UCSD-AML1 (cell line): ENCODE measurements at regions not wholly inside any gene's neighbourhood (a gene's known extent, or its start where the extent isn't known, plus 50 kb on each side); places are given as distances from the start of the nearest gene placed in this dataset.
"Not testable (repeated sequence)": the region's sequence is repeated elsewhere in the genome, so short reads cannot be mapped to it uniquely, and the experiment has no call there.

ENCODE experiments used
- DNase-seq: peaks from one replicate; lab custom pipeline; 2025; ENCODE audit not compliant: unreplicated experiment; lab: John Stamatoyannopoulos, UW

DNA sequence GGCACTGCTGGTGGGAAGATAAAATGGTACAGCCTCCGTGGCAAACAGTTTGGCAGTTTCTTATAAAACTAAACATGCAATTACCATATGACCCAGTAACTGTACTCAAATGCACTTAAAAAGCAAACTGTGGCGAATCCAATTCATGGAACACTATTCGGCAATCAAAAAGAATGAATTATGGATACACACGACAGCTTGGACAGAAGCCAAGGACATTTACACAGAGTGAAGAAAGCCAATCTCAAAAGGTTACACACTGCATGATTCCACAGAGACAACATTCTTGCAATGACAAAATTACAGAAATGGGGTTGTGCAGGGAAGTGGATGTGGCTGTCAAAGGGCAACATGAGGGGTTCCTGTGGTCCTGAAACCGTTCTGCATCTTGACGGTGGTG is 122.1 kb upstream of the IQSEC1 start:
- no peak for DNase-seq

- DNase-seq, result peak; percentile 35
Observed at GRCh38 chr3:13194285-13195209, 121.3 kb upstream of the IQSEC1 start.

DNA sequence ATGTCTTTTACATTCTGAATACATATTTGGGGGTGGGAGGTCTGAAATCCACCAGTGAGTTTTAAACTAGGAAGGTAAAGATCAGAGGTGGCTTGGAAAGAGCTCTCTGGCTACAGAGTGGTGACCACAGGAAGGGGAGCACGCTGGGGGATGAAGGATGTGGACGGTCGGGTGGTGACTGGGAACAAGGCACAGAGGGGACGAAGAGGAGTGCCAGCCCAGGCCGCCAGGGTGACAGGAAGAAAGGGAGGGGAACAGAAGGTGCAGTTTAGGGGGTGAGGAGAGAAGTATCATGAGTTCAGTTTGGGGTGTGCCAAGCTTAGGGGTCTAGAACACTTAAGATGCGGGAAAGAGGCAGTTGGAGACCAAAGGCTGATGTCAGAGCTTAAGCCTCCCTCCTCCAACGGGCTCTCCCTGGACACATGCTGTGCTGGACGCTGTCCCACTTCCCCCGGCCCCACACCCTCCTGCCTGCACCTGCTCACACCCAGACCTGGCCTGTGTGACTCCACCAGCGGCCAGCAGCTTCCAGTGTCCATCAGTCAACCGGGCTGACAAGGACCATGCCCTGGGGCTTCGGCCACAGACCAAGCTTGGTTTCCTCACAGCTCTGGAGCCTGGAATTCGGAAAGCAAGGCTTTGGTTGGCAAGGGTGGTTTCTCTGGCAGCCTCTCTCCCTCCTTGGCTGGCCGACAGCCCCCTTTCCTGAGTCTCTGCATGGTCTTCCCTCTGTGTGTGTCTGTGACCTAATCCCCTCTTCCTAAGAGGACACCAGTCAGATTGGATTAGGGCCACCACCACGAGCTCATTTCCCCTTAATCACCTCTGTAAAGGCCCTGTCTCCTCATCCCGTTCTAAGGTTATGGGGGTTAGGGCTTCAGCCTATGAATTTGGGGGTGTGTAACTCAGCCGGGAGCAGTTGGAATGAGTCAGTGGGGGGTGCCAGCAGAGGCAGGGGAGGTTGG is 120.4 kb upstream of the IQSEC1 start:
- no peak for DNase-seq

DNA sequence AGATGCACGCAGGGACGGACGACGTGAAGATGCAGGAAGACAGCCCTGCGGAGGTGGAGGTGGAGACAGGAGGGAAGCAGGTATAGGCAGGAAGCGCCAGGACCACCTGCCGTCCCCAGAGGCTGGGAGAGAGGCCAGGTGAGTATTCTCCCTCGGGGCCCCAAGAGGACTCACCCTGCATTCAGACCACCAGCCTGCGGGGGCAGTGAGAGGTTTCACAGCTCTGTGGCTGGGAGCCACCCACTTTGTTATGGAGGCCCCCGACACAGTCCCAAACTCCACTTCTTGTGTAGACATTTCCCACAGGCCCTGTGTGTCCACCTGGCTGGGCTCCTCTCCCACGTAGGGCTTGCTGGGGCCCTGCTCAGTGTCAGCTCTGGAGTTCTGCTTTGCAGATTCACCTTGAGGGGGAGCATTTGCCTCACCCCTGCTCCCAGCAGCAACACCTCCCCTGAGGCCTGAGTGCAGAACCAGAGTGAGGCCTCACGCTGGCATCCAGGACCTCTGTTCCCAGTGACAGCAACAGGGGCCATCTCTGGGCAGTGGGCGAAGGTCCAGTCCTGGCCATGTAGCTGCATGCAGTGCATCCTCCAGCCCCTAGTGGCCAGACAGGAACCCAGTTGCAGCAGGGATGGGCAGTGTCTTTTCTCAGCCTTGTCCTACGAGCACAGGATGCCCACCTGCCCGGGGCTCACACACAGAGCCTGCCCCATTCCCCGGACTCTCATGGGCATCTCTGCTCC is 119.4 kb upstream of the IQSEC1 start:
- peak; percentile 30 for DNase-seq

GRCh38 chr3:13191016-13191415 is 117.8 kb upstream of the IQSEC1 start:
- DNase-seq, result no peak

DNA sequence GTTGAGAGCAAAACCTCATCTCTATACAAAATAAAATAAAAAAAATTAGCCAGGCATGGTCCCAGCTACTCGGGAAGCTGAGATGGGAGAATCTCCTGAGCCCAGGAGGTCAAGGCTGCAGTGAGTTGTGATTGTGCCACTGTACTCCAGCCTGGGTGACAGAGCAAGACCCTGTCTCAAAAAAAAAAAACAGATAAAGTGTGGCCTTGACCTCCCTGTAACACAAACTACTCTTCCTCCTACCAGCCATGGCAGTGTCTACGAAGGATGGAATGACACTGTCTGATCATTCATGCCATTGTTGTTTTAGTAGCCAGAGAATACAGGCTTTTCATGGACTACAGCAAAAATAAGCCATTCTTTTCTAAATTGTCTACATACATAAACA is 117.1 kb upstream of the IQSEC1 start:
- DNase-seq, result no peak

- peak; percentile 63 for DNase-seq
Observed at GRCh38 chr3:13189639-13190377, 116.6 kb upstream of the IQSEC1 start.

DNA sequence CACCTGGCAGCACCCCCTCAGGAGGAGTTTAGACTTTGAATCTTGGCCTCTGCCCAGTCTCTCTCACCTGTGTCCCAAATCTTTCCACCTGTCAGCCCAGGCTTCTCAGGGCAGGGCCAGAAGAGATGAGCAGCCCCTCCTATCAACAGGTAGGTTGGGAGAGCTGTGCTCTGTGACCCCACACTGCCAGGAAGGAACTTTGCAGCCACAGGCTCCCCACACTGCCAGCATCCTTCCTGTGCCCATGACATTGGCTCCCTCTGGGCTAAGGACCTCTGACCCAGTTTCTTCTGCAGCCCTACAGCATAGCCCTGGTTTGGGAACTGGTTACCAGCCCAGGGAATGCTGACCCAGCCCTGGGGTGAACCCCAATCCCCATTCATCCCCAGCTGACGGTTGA is 115.7 kb upstream of the IQSEC1 start:
- no peak for DNase-seq

DNA sequence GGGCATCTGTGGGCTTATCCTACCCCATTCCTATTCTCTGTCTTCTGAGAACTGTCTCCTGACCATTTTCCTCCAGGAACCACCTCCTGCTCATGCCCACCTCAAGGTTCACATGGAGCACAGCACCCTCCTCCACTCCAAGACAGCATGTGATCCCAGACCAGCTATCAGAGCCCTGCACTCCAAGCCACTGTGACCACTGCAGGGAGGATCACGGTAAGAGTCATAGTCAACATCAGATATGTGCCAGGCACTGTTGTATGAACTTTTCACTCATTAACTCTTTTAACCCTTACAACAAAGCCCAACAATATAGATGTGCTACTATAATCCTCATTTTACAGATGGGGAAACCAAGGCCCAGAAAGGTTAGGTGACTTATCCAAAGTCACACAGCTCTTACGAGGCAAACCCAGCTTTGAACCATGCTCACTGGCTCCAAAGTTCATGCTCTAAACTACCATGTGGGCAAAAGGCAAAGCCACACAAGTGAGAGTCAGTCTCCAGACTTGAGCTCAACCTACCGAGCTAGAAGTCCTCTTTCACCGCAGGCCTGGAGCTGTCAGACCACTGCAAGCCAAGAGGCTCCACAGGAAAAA is 115.1 kb upstream of the IQSEC1 start:
- no peak for DNase-seq

DNA sequence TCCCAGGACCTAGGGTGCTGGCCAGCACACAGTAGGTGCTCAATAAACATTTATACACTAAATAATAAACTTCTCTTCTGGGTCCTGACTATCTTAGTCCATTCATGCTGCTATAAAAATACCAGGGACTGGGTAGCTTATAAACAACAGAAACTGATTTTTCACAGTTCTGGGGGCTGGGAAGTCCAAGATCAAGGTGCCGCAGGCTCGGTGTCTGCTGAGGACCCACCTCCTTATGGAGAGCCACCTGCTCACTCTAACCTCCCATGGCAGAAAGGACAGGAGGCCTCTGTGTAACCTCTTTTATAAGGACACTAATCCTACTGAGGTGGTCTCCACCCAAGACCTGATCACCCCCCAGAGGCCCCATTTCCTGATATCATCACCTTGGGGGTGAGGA is 114.4 kb upstream of the IQSEC1 start:
- DNase-seq, result no peak

- DNase-seq, result no peak
Observed at GRCh38 chr3:13186435-13186815, 113.2 kb upstream of the IQSEC1 start.

- DNase-seq, result no peak
Observed at GRCh38 chr3:13185737-13186434, 112.7 kb upstream of the IQSEC1 start.

GRCh38 chr3:13179582-13180210 is 106.5 kb upstream of the IQSEC1 start:
- not testable (repeated sequence) for DNase-seq

GRCh38 chr3:13179181-13179580 is 106.0 kb upstream of the IQSEC1 start:
- no peak for DNase-seq

- DNase-seq, result no peak
Observed at GRCh38 chr3:13178107-13178506, 104.9 kb upstream of the IQSEC1 start.

DNA sequence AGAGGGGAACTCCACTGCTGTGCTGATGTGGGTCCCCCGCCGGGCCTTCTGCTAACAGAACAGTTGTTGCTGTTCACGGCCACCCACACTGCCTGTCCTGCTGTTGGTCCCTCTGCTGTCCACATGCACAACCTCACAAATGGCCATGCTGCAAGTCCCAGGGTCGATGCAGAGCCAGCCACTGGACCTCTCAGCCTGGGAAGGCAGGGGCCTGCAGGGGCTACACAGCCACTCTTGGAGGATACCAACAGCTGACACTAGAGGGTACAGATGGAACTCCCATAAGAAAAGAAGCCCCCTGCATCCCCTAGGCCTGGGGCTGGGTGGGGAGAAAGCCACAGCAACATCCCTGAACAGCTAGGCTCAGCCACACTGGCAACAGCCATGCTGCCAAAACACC is 104.4 kb upstream of the IQSEC1 start:
- no peak for DNase-seq

DNA sequence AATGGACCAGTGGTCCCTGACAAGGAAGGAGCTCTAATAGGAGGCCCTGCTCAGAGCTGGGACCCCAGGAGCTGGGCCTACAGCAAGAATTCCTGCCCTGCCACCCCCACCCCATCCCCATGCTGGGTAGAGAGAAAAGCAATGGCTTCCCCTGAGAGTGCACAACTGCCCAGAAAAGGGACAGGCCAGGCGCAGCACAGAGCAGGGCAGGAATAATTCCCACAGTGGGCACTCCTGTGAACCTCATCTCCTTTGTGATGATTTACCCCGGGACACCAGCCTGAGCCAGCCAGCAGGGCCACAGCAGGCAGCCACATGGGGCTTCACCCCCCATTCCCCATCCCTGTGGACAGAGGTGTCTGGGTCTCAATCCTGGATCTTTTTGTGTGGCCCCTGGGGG is 104.0 kb upstream of the IQSEC1 start:
- no peak for DNase-seq

DNA sequence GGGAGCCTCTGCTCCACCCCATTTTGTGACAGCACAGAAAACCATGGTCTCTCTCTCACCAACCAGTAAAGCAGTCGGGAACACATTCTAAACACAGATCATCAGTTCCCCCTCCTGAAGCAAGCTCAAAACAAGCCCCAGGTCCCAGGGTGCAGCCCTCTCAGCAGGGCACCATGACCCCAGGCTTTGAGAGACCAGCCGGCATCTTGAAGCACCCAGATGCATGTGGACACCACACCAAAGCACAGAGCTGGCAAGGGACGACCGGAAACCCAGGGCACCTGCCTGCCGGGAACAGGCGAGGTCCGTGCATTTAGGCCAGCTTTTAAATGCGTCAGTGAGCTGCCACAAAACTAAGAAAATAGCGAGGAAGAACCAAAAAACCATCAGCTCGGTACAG is 103.2 kb upstream of the IQSEC1 start:
- DNase-seq, result no peak

GRCh38 chr3:13174803-13175135 is 101.5 kb upstream of the IQSEC1 start:
- no peak for DNase-seq
